ENCODE measurements at regions not wholly inside any gene's neighbourhood (a gene's known extent, or its start where the extent isn't known, plus 50 kb on each side); places are given as distances from the start of the nearest gene placed in this dataset.

- TF ChIP-seq CTCF (conservative IDR thresholded peaks at IDR 0.05; ENCODE audit: low read depth, low read length), result no peak
- H3K4me3 ChIP-seq (ENCODE audit: low read depth, low read length), result no peak overlapping the region
- no peak for DNase-seq (ENCODE audit: low read depth)
These were observed 608.4 kb upstream of the PITX2 start for GRCh38 chr4:111231281-111231680.

GRCh38 chr4:111234939-111235338, 612.1 kb upstream of the PITX2 start:
- no peak overlapping the region for H3K4me3 ChIP-seq (ENCODE audit: low read depth, low read length)
- no peak for TF ChIP-seq CTCF (conservative IDR thresholded peaks at IDR 0.05; ENCODE audit: low read depth, low read length)
- DNase-seq (ENCODE audit: low read depth), result no peak

GRCh38 chr4:111263836-111264235, 641.0 kb upstream of the PITX2 start:
- TF ChIP-seq CTCF (conservative IDR thresholded peaks at IDR 0.05; ENCODE audit: low read depth, low read length), result no peak
- H3K4me3 ChIP-seq (ENCODE audit: low read depth, low read length), result no peak overlapping the region
- DNase-seq (ENCODE audit: low read depth), result no peak

GRCh38 chr4:111266937-111267336, 644.1 kb upstream of the PITX2 start:
- DNase-seq (ENCODE audit: low read depth), result no peak
- no peak for TF ChIP-seq CTCF (conservative IDR thresholded peaks at IDR 0.05; ENCODE audit: low read depth, low read length)
- H3K4me3 ChIP-seq (ENCODE audit: low read depth, low read length), result no peak overlapping the region

GRCh38 chr4:111267786-111268185, 644.9 kb upstream of the PITX2 start:
- no peak for TF ChIP-seq CTCF (conservative IDR thresholded peaks at IDR 0.05; ENCODE audit: low read depth, low read length)
- DNase-seq (ENCODE audit: low read depth), result no peak
- no peak overlapping the region for H3K4me3 ChIP-seq (ENCODE audit: low read depth, low read length)

GRCh38 chr4:111268769-111269414, 646.0 kb upstream of the PITX2 start:
- TF ChIP-seq CTCF (conservative IDR thresholded peaks at IDR 0.05; ENCODE audit: low read depth, low read length), result no peak
- no peak overlapping the region for H3K4me3 ChIP-seq (ENCODE audit: low read depth, low read length)
- no peak for DNase-seq (ENCODE audit: low read depth)

GRCh38 chr4:111269439-111269838, 646.6 kb upstream of the PITX2 start:
- no peak for DNase-seq (ENCODE audit: low read depth)
- no peak overlapping the region for H3K4me3 ChIP-seq (ENCODE audit: low read depth, low read length)
- TF ChIP-seq CTCF (conservative IDR thresholded peaks at IDR 0.05; ENCODE audit: low read depth, low read length), result no peak
